ENCODE measurements at regions not wholly inside any gene's neighbourhood (a gene's known extent, or its start where the extent isn't known, plus 50 kb on each side); places are given as distances from the start of the nearest gene placed in this dataset.

- TF ChIP-seq CTCF (IDR thresholded peaks at IDR 0.05; ENCODE audit: control extremely low read depth in 1 of 3, insufficient read depth in 1 of 3, low read depth in 1 of 3, low read length in 3 of 3) (no peak), POLR2A (IDR thresholded peaks at IDR 0.05; ENCODE audit: control extremely low read depth in 1 of 2, low read depth in 2 of 2, low read length in 2 of 2) (no peak), YY1 (IDR thresholded peaks at IDR 0.05; ENCODE audit: low read depth, low read length) (no peak), RXRA (IDR thresholded peaks at IDR 0.05; ENCODE audit: insufficient read depth, low read depth, low read length) (no peak), ATF3 (IDR thresholded peaks at IDR 0.05; ENCODE audit: insufficient read depth, low read depth, low read length) (no peak), MAFK (IDR thresholded peaks at IDR 0.05; ENCODE audit: low read depth, low read length) (no peak)
These were observed 93.8 kb upstream of the BNC2 start for GRCh38 chr9:16964228-16964627.

All from H1 (cell line).